ENCODE measurements at regions not wholly inside any gene's neighbourhood (a gene's known extent, or its start where the extent isn't known, plus 50 kb on each side); places are given as distances from the start of the nearest gene placed in this dataset.
"Not testable (repeated sequence)": the region's sequence is repeated elsewhere in the genome, so short reads cannot be mapped to it uniquely, and the experiment has no call there.

- FAIRE-seq (peak; percentile 77), DNase-seq (ENCODE audit: insufficient read length, low spot score) (no peak)
- TF ChIP-seq SPI1 (IDR thresholded peaks at IDR 0.05; ENCODE audit: low read depth, low read length) = 0 out of 2 replicates have a peak, but pooled peaks have one; percentile 7
- TF ChIP-seq POLR2AphosphoS5 (IDR thresholded peaks at IDR 0.05; ENCODE audit: low read depth, low read length) = no peak
These were observed 127.2 kb downstream of the FAM161A start for GRCh38 chr2:61726456-61727209.

DNA sequence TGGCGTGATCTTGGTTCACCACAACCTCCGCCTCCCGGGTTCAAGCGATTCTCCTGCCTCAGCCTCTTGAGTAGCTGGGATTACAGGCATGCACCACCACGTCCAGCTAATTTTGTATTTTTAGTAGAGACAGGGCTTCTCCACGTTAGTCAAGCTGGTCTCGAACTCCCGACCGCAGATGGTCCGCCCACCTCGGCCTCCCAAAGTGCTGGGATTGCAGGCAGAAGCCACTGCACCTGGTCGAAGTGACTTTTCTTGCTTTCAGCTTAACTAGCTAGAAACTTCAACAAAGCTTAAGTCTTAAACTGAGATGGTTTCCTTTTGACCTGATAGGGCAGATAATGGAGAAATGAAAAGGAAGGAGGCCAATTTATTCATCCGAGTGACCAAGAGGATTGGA lies 130.5 kb downstream of the FAM161A start:
- FAIRE-seq; DNase-seq (ENCODE audit: insufficient read length, low spot score): not testable (repeated sequence)

DNA sequence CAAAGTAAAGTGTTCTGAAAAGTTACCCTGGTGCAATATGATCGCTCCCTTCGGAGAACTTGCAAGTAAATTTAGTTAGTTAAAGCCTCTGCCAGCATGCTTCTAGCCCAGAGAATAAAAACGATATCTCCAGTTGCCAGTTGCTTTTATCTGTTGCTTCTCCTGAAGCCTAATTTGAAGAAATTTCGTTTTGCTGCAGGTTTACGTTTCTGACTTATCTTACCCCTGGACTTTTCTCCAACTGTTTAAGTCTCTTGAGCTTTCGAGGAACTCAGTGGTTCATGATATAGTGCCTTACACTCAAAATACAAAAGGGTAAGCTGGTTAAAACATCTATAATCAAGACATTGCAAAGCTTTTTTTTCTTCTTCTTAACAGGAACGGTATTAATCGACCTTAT lies 131.1 kb downstream of the FAM161A start:
- no peak for FAIRE-seq
- TF ChIP-seq POLR2A (IDR thresholded peaks at IDR 0.05; ENCODE audit: low read depth, low read length) (no peak), PAX5 (IDR thresholded peaks at IDR 0.05; ENCODE audit: insufficient read depth, low read length, severe bottlenecking) (no peak)
- no peak for DNase-seq (ENCODE audit: insufficient read length, low spot score)

DNA sequence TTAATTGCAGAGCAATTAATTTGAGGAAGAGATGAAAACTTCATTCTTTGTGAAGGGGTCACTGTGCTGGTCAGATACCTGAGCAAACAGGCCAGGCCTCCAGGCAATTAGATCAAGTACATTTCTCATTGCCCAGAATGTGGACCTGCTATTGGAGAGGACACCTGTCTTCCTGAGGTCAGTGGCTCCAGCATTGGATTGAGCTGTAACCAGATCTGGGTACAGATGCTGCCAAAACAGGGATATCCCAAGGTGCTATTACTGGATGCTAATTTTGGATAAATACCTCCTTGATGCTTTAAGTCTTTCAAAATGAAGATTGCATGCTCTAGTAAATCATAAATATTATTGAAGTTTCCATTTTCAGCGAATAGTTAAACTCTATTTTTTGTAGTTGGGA lies 131.5 kb downstream of the FAM161A start:
- DNase-seq (ENCODE audit: insufficient read length, low spot score) (no peak), FAIRE-seq (no peak)
- no peak for TF ChIP-seq PAX5 (IDR thresholded peaks at IDR 0.05; ENCODE audit: insufficient read depth, low read length, severe bottlenecking)
- no peak for TF ChIP-seq TAF1 (IDR thresholded peaks at IDR 0.05; ENCODE audit: low read depth, low read length)
- no peak for TF ChIP-seq POLR2A (IDR thresholded peaks at IDR 0.05; ENCODE audit: low read depth, low read length)
- no peak for TF ChIP-seq POLR2AphosphoS5 (IDR thresholded peaks at IDR 0.05; ENCODE audit: low read depth, low read length)
- no peak for TF ChIP-seq SPI1 (IDR thresholded peaks at IDR 0.05; ENCODE audit: low read depth, low read length)
- no peak for TF ChIP-seq POU2F2 (IDR thresholded peaks at IDR 0.05; ENCODE audit: low read depth, low read length)

DNA sequence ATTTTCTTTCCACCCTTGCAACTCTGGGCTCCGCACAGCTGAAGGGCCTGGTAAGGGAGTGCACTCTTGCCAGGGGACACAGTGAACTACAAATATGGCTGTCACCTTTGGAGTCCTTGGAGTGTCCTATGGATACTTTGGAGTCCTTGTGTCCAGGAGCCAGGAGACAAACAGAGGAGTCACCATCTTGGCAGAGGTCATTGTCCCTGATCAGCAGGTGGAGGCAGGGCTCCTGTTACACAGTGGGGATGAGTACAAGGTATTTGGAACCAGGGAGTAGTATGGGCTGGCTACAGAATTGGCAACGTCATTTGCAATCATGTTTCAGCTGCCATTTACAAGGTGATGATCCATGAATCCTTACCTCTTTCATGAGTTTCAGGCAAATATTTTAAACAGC lies 132.5 kb downstream of the FAM161A start:
- FAIRE-seq = no peak
- TF ChIP-seq SPI1 (IDR thresholded peaks at IDR 0.05; ENCODE audit: low read depth, low read length) = no peak
- no peak for TF ChIP-seq POU2F2 (IDR thresholded peaks at IDR 0.05; ENCODE audit: low read depth, low read length)
- TF ChIP-seq POLR2A (IDR thresholded peaks at IDR 0.05; ENCODE audit: low read depth, low read length) = no peak
- TF ChIP-seq TAF1 (IDR thresholded peaks at IDR 0.05; ENCODE audit: low read depth, low read length) = no peak
- TF ChIP-seq PAX5 (IDR thresholded peaks at IDR 0.05; ENCODE audit: insufficient read depth, low read length, severe bottlenecking) = no peak

GRCh38 chr2:61720911-61721310 lies 132.9 kb downstream of the FAM161A start:
- no peak for FAIRE-seq
- DNase-seq (ENCODE audit: insufficient read length, low spot score) = no peak

More for the DNA sequence above, 132.5 kb downstream of the FAM161A start:
- no peak for DNase-seq (ENCODE audit: insufficient read length, low spot score)

GRCh38 chr2:61718965-61719364 lies 134.9 kb downstream of the FAM161A start:
- no peak for DNase-seq (ENCODE audit: insufficient read length, low spot score)
- no peak for TF ChIP-seq PAX5 (IDR thresholded peaks at IDR 0.05; ENCODE audit: insufficient read depth, low read length, severe bottlenecking)
- TF ChIP-seq POLR2AphosphoS5 (IDR thresholded peaks at IDR 0.05; ENCODE audit: low read depth, low read length) = no peak
- TF ChIP-seq TAF1 (IDR thresholded peaks at IDR 0.05; ENCODE audit: low read depth, low read length) = no peak
- no peak for TF ChIP-seq SPI1 (IDR thresholded peaks at IDR 0.05; ENCODE audit: low read depth, low read length)
- TF ChIP-seq POLR2A (IDR thresholded peaks at IDR 0.05; ENCODE audit: low read depth, low read length) = no peak
- TF ChIP-seq POU2F2 (IDR thresholded peaks at IDR 0.05; ENCODE audit: low read depth, low read length) = no peak
- FAIRE-seq = no peak

More at GRCh38 chr2:61720911-61721310, 132.9 kb downstream of the FAM161A start:
- TF ChIP-seq TAF1 (IDR thresholded peaks at IDR 0.05; ENCODE audit: low read depth, low read length) = no peak
- TF ChIP-seq POLR2A (IDR thresholded peaks at IDR 0.05; ENCODE audit: low read depth, low read length) = no peak
- no peak for TF ChIP-seq SPI1 (IDR thresholded peaks at IDR 0.05; ENCODE audit: low read depth, low read length)

DNA sequence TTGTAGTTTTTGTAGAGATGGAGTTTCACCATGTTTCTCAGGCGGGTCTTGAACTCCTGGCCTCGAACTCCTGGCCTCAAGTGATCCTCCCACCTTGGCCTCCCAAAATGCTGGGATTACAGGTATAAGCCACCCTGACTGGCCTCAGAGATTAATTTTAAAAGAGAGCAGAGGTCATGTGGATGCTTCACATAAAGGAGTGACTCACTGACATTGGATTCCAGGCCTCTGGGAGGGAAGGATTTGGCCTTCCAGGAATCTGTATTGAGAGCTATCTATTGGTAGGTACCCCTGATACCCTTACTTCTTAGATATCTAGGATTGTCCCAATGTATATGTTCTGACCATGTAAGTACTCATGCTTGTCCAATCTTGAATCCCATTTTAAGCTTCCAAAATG lies 138.4 kb downstream of the FAM161A start:
- FAIRE-seq = no peak
- TF ChIP-seq PAX5 (IDR thresholded peaks at IDR 0.05; ENCODE audit: insufficient read depth, low read length, severe bottlenecking) = no peak
- no peak for TF ChIP-seq POLR2A (IDR thresholded peaks at IDR 0.05; ENCODE audit: low read depth, low read length)
- no peak for TF ChIP-seq POLR2AphosphoS5 (IDR thresholded peaks at IDR 0.05; ENCODE audit: low read depth, low read length)
- TF ChIP-seq POU2F2 (IDR thresholded peaks at IDR 0.05; ENCODE audit: low read depth, low read length) = no peak
- TF ChIP-seq SPI1 (IDR thresholded peaks at IDR 0.05; ENCODE audit: low read depth, low read length) = no peak
- TF ChIP-seq TAF1 (IDR thresholded peaks at IDR 0.05; ENCODE audit: low read depth, low read length) = no peak
- no peak for DNase-seq (ENCODE audit: insufficient read length, low spot score)

GRCh38 chr2:61714210-61714609 lies 139.7 kb downstream of the FAM161A start:
- DNase-seq (ENCODE audit: insufficient read length, low spot score) (no peak), FAIRE-seq (no peak)
- no peak for TF ChIP-seq SPI1 (IDR thresholded peaks at IDR 0.05; ENCODE audit: low read depth, low read length)
- no peak for TF ChIP-seq POU2F2 (IDR thresholded peaks at IDR 0.05; ENCODE audit: low read depth, low read length)
- no peak for TF ChIP-seq POLR2AphosphoS5 (IDR thresholded peaks at IDR 0.05; ENCODE audit: low read depth, low read length)
- no peak for TF ChIP-seq TAF1 (IDR thresholded peaks at IDR 0.05; ENCODE audit: low read depth, low read length)
- no peak for TF ChIP-seq PAX5 (IDR thresholded peaks at IDR 0.05; ENCODE audit: insufficient read depth, low read length, severe bottlenecking)
- TF ChIP-seq POLR2A (IDR thresholded peaks at IDR 0.05; ENCODE audit: low read depth, low read length) = no peak

DNA sequence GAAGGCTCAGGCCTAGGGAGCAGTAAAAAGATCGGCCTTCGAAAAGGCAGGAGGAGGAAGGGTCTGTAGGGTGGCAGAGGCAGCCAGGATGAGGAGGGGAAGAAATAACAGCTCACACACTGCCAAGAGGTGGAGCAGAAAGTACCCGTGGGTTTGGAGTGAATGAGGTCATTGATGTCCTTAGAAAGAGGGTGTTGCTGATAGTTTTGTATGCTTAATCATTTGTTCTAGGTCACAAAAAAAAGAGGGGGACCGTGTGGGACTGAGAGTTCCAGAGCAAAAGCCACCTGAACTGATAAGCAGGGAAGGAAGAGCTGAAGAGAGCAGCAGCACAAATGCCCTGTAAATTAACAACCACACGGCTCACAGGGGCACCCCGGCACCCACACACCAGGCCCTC lies 140.4 kb downstream of the FAM161A start:
- FAIRE-seq (no peak), DNase-seq (ENCODE audit: insufficient read length, low spot score) (no peak)
- TF ChIP-seq PAX5 (IDR thresholded peaks at IDR 0.05; ENCODE audit: insufficient read depth, low read length, severe bottlenecking) (no peak), POLR2AphosphoS5 (IDR thresholded peaks at IDR 0.05; ENCODE audit: low read depth, low read length) (no peak), POLR2A (IDR thresholded peaks at IDR 0.05; ENCODE audit: low read depth, low read length) (no peak), SPI1 (IDR thresholded peaks at IDR 0.05; ENCODE audit: low read depth, low read length) (no peak), POU2F2 (IDR thresholded peaks at IDR 0.05; ENCODE audit: low read depth, low read length) (no peak), TAF1 (IDR thresholded peaks at IDR 0.05; ENCODE audit: low read depth, low read length) (no peak)

All from GM12891 (cell line).